Spleen (tissue), 11 donors: ENCODE measurements at regions not wholly inside any gene's neighbourhood (a gene's known extent, or its start where the extent isn't known, plus 50 kb on each side); places are given as distances from the start of the nearest gene placed in this dataset.
"Not testable (repeated sequence)": the region's sequence is repeated elsewhere in the genome, so short reads cannot be mapped to it uniquely, and the experiment has no call there.

ENCODE experiments used
- DNase-seq: peaks from one replicate; pipeline ENCODE4 v3.0.0-alpha.2; 2020
- H3K27ac ChIP-seq, 8 donors: fragments of 200-600 bp; sonication (generic) in 7 of 8; 1 replicate in 4 of 8; 2 replicates in 4 of 8; pipeline versions ENCODE4 v1.5.0 to v1.8.0; 2016 to 2021; ENCODE audit warnings: inconsistent platforms in 4 of 8, mild to moderate bottlenecking in 4 of 8, moderate library complexity in 1 of 8
- H3K27me3 ChIP-seq, 7 donors: fragments of 200-600 bp; sonication (generic) in 6 of 7; replicated peaks in 1 of 7; 1 replicate in 4 of 7; 2 replicates in 3 of 7; pipeline versions ENCODE4 v1.5.0 to v1.8.0; 2016 to 2021; ENCODE audit warnings: inconsistent platforms in 3 of 7, mild to moderate bottlenecking in 1 of 7
- H3K36me3 ChIP-seq, 6 donors: fragments of 200-600 bp; sonication (generic) in 5 of 6; 1 replicate in 4 of 6; 2 replicates in 2 of 6; pipeline versions ENCODE4 v1.5.0 to v1.8.0; 2016 to 2021; ENCODE audit warnings: inconsistent platforms in 2 of 6
- H3K4me1 ChIP-seq, 6 donors: fragments of 200-600 bp; sonication (generic) in 5 of 6; 1 replicate in 3 of 6; 2 replicates in 3 of 6; pipeline versions ENCODE4 v1.5.0 to v1.8.0; 2016 to 2021; ENCODE audit warnings: inconsistent platforms in 3 of 6
- H3K4me3 ChIP-seq, 8 donors: fragments of 200-600 bp; sonication (generic) in 7 of 8; 1 replicate in 4 of 8; 2 replicates in 4 of 8; pipeline versions ENCODE4 v1.5.0 to v1.8.0; 2016 to 2021; ENCODE audit warnings: inconsistent platforms in 4 of 8, mild to moderate bottlenecking in 4 of 8, moderate library complexity in 2 of 8
- H3K9me3 ChIP-seq, 8 donors: fragments of 200-600 bp; sonication (generic) in 7 of 8; 1 replicate in 4 of 8; 2 replicates in 4 of 8; pipeline versions ENCODE4 v1.5.0 to v1.8.0; 2016 to 2021; ENCODE audit warnings: inconsistent platforms in 4 of 8
- CTCF ChIP-seq, 11 experiments: fragments of 200-600 bp in 7 of 11; fragments of 450-650 bp in 4 of 11; sonication (generic) in 4 of 11; IDR thresholded peaks in 8 of 11; conservative IDR thresholded peaks in 3 of 11; 1 replicate in 7 of 11; 2 replicates in 4 of 11; pipeline versions ENCODE4 v1.4.0 to v1.8.0; 2016 to 2021; ENCODE audit warnings: antibody characterized with exemption in 11 of 11, inconsistent platforms in 4 of 11, mild to moderate bottlenecking in 1 of 11
- POLR2A ChIP-seq, 3 donors: fragments of 450-650 bp; IDR thresholded peaks; one replicate each; pipeline ENCODE4 v1.5.1; 2017; ENCODE audit warnings: antibody characterized with exemption in 3 of 3, mild to moderate bottlenecking in 1 of 3
- POLR2AphosphoS5 ChIP-seq, 3 donors: sonication (generic); formaldehyde crosslinking; IDR thresholded peaks; one replicate each; pipeline ENCODE4 v1.5.1; 2017; ENCODE audit warnings: antibody characterized with exemption in 3 of 3
- WGBS, 5 donors: extraction: QIAGEN DNeasy Blood & Tissue Kit in 3 of 5; methylation state at CpG; one replicate each; pipeline versions ENCODE4 v1.1.5 to v1.1.7; 2013 to 2018; 5-methylcytosine and 5-hydroxymethylcytosine counted together
- intact Hi-C: fragments of 100-400 bp; cut with DNase I; formaldehyde crosslinking; loops from one replicate; pipeline ENCODE4 v1.15.0; 2023; ENCODE audit warnings: low total_unique reads
- donor health status: healthy with polysubstance abuse.
- donor health status: DM: no; HTN: no; CAD: no; lungs with moderate emphysema.
- donor health status: DM: no; HTN: no; CAD: no.
- donor health status: Bipolar disorder and iron deficiency.
- donor health status: healthy.
- donor health status: DM: no; HTN: no; CAD: no.
- donor health status: DM: yes; HTN: yes; CAD: no.

DNA sequence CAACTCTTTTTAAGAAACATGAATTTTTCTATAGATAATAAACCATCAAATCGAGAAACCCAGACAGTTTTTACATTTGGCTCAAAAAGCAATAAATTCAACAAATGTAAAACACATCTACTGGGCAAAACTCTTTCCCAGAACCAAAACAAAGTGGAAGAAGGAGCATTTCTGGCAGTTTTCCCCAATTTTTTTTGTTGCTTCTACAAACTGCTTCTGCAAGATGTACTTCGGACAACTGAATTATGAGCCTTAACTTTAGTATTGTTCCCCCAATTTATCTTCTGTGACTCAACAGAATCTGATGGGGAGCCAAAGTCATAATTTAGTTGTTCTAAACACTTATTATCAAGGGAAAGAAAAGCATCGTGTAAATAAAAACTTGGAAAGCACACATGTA, 1047.2 kb downstream of the CDH11 start:
- intact Hi-C loops = no loop called here
- no peaks in the 10 kb centered on the region for H3K4me1 ChIP-seq
- WGBS, 5 donors = 74 to 84% (median 77%) methylated on average over 3 of the region's 3 CpGs

DNA sequence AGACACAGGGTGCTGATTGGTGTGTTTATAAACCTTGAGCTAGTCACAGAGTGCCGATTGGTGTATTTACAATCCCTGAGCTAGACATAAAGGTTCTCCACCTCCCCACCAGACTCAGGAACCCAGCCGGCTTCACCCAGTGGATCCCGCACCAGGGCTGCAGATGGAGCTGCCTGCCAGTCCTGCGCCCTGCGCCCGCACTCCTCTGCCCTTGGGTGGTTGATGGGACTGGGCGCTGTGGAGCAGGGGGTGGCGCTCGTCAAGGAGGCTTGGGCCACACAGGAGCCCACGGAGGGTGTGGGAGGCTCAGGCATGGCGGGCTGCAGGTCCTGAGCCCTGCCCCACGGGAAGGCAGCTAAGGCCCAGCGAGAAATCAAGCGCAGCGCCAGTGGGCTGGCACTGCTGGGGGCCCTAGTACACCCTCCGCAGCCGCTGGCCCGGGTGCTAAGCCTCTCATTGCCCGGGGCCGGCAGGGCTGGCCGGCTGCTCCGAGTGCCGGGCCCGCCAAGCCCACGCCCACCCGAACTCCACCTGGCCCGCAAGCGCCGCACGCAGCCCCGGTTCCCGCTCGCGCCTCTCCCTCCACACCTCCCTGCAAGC, 1049.6 kb downstream of the CDH11 start:
- H3K27me3 ChIP-seq, H3K4me1 ChIP-seq, H3K36me3 ChIP-seq, H3K27ac ChIP-seq, DNase-seq, intact Hi-C loops, H3K4me3 ChIP-seq: not testable (repeated sequence)
- WGBS, 5 donors = 88 to 97% (median 93%) methylated on average over 25 to 34 of the region's 34 CpGs
- peaks cover 0 to 18% (median 4%) of the 10 kb centered on the region in 8 donors for H3K9me3 ChIP-seq

More for the DNA sequence above, 1047.2 kb downstream of the CDH11 start:
- Histone ChIP-seq H3K9me3 (peaks cover 0 to 17% (median 3%) of the 10 kb centered on the region in 8 donors), H3K27me3 (no peaks in the 10 kb centered on the region), H3K4me3 (no peak overlapping the region), H3K36me3 (no peaks in the 10 kb centered on the region), H3K27ac (no peak overlapping the region)
- DNase-seq = no peak
- TF ChIP-seq CTCF (IDR thresholded peaks at IDR 0.05 in 8 of 11, conservative IDR thresholded peaks at IDR 0.05 in 3 of 11) (no peak), POLR2AphosphoS5 (IDR thresholded peaks at IDR 0.05) (no peak)

- H3K4me3 ChIP-seq = no peak overlapping the region
- H3K36me3 ChIP-seq = no peaks in the 10 kb centered on the region
- no peaks in the 10 kb centered on the region for H3K27me3 ChIP-seq
- no peak for DNase-seq
- no peak overlapping the region for H3K27ac ChIP-seq
- TF ChIP-seq CTCF (IDR thresholded peaks at IDR 0.05 in 8 of 11, conservative IDR thresholded peaks at IDR 0.05 in 3 of 11) (no peak), POLR2A (IDR thresholded peaks at IDR 0.05) (no peak), POLR2AphosphoS5 (IDR thresholded peaks at IDR 0.05) (no peak)
- WGBS, 5 donors = 52 to 74% (median 72%) methylated on average over 1 of the region's 1 CpG
- peaks cover 0 to 13% (median 0%) of the 10 kb centered on the region in 8 donors for H3K9me3 ChIP-seq
- no peaks in the 10 kb centered on the region for H3K4me1 ChIP-seq
- intact Hi-C loops = no loop called here
Measured at GRCh38 chr16:64065523-64065922, 1056.3 kb downstream of the CDH11 start.

DNA sequence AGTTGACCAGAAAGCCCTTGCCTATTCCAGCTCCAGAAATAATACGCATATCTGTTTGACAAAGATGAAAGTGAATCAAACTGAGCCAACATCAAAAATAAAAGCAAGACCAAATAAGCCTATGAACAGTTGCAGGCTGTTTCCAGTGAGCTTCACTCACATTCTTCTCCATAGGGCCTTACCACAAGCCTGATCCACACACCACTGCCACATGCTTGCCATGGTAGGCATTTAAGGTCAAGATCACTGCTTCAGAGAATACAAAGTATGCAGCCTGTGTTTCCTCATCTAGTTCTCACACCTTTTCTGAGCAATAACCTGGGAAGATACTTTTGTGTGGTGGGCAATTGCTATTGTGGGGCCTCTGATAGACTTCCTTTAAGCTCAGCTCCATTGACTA, 1060.2 kb downstream of the CDH11 start:
- no peaks in the 10 kb centered on the region for H3K4me1 ChIP-seq
- no peaks in the 10 kb centered on the region for H3K36me3 ChIP-seq
- no peak overlapping the region for H3K27ac ChIP-seq
- no peak for DNase-seq
- TF ChIP-seq POLR2AphosphoS5 (IDR thresholded peaks at IDR 0.05) (no peak), POLR2A (IDR thresholded peaks at IDR 0.05) (no peak), CTCF (IDR thresholded peaks at IDR 0.05 in 8 of 11, conservative IDR thresholded peaks at IDR 0.05 in 3 of 11) (no peak)
- peaks cover 0 to 9% (median 0%) of the 10 kb centered on the region in 8 donors for H3K9me3 ChIP-seq
- 43 to 96% (median 95%) methylated on average over 1 of the region's 1 CpG for WGBS, 5 donors
- no peaks in the 10 kb centered on the region for H3K27me3 ChIP-seq
- no peak overlapping the region for H3K4me3 ChIP-seq
- intact Hi-C loops = no loop called here

DNA sequence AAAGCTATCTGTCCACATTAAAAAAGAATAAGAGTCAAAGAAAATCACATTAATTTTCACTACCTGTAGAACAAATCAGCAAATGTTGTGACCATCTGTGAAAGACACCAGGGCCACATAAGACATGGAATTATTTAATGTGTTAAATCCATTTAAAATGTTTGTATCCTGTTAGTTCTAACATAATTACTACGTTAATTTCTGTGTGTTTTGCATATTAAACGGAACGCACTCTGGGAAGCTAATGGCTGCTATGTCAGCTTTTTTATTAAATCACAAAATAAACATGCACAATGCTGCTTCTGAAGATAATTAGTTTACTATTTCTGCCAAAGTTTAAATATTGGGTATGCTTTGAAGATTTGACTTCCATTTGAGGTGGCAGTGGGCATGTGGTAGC, 1061.2 kb downstream of the CDH11 start:
- no peaks in the 10 kb centered on the region for H3K27me3 ChIP-seq
- WGBS, 5 donors = 88 to 94% (median 91%) methylated on average over 3 of the region's 3 CpGs
- TF ChIP-seq CTCF (IDR thresholded peaks at IDR 0.05 in 8 of 11, conservative IDR thresholded peaks at IDR 0.05 in 3 of 11) = no peak
- TF ChIP-seq POLR2AphosphoS5 (IDR thresholded peaks at IDR 0.05) = no peak
- TF ChIP-seq POLR2A (IDR thresholded peaks at IDR 0.05) = no peak
- peaks cover 0 to 9% (median 0%) of the 10 kb centered on the region in 8 donors for H3K9me3 ChIP-seq
- H3K36me3 ChIP-seq = no peaks in the 10 kb centered on the region
- DNase-seq = no peak
- H3K4me3 ChIP-seq = no peak overlapping the region
- intact Hi-C loops = no loop called here
- H3K27ac ChIP-seq = no peak overlapping the region
- no peaks in the 10 kb centered on the region for H3K4me1 ChIP-seq
